K562 (cell line): ENCODE measurements at regions not wholly inside any gene's neighbourhood (a gene's known extent, or its start where the extent isn't known, plus 50 kb on each side); places are given as distances from the start of the nearest gene placed in this dataset.

ENCODE experiments used
- ATAC-seq: fragments of 200-7000 bp; cut with Tn5 transposase; 3 replicates; pipeline ENCODE4 v1.9.1; 2020; ENCODE audit warnings: moderate library complexity
- BruUV-seq: library from RNA; stranded (reverse); fragments of 400-500 nt; replicated peaks from 2 replicates; lab custom pipeline; 2021; lab: Mats Ljungman, UMichigan
- CTCF ChIA-PET: fragments of 300-600 bp; formaldehyde crosslinking; extraction: SDS; loops from one replicate; lab custom pipeline; 2021; ENCODE audit warnings: low intra/inter-chr PET ratio; lab: Yijun Ruan, JAX
- POLR2A ChIA-PET: fragments of 300-600, 350-650 bp; sonication (Branson Sonifier 250); formaldehyde crosslinking; extraction: SDS; loops from one replicate; lab custom pipeline; 2021; ENCODE audit warnings: antibody characterized with exemption, inconsistent platforms; lab: Yijun Ruan, JAX
- DNase-seq, 4 experiments: peaks; one replicate each; pipeline versions ENCODE4 v3.0.0 to v3.0.0-alpha.2; 2011 to 2018; ENCODE audit warnings: low spot score in 3 of 4, mixed read lengths in 3 of 4; ENCODE audit errors: extremely low read depth in 1 of 4
- FAIRE-seq: peaks from 2 replicates; lab custom pipeline; 2011; peaks lifted over from hg19 to GRCh38; lab: Jason Lieb, UNC
- H2AFZ ChIP-seq: 2 replicates; pipeline ENCODE4 v1.6.0; 2011; ENCODE audit warnings: low read depth, low read length, control low read depth, inconsistent platforms
- H3K27ac ChIP-seq: fragments of 200-600 bp; 3 replicates; pipeline ENCODE4 v1.8.0; 2011; ENCODE audit warnings: low read depth, mild to moderate bottlenecking, control low read depth, inconsistent platforms, low read length, moderate library complexity, mixed read lengths; ENCODE audit errors: extremely low read depth
- H3K27me3 ChIP-seq, 2 experiments: fragments of 300-600 bp in 1 of 2; 2 replicates in 1 of 2; 3 replicates in 1 of 2; pipeline versions ENCODE4 v1.6.0 to v1.8.0; 2011; ENCODE audit warnings: inconsistent platforms in 2 of 2, low read length in 2 of 2, mild to moderate bottlenecking in 1 of 2, mixed read lengths in 1 of 2, moderate library complexity in 1 of 2; ENCODE audit not compliant: control insufficient read depth in 2 of 2, insufficient read depth in 2 of 2
- H3K36me3 ChIP-seq: fragments of 300-600 bp; 3 replicates; pipeline ENCODE4 v1.8.0; 2011; ENCODE audit warnings: mild to moderate bottlenecking, low read length, inconsistent platforms; ENCODE audit not compliant: control insufficient read depth, insufficient read depth
- H3K4me1 ChIP-seq, 2 experiments: fragments of 200-600 bp in 1 of 2; replicated peaks in 1 of 2; 2 replicates in 1 of 2; 3 replicates in 1 of 2; pipeline versions ENCODE4 v1.5.1 to v1.8.0; 2011; ENCODE audit warnings: inconsistent platforms in 2 of 2, low read length in 2 of 2, mild to moderate bottlenecking in 1 of 2, mixed read lengths in 1 of 2, moderate library complexity in 1 of 2; ENCODE audit not compliant: control insufficient read depth in 2 of 2, insufficient read depth in 2 of 2
- H3K4me2 ChIP-seq: 2 replicates; pipeline ENCODE4 v1.6.1; 2011; ENCODE audit warnings: low read length, control low read depth, inconsistent platforms, mixed read lengths; ENCODE audit not compliant: insufficient read depth
- H3K4me3 ChIP-seq: fragments of 200-600 bp; sonication (generic), shearing (Covaris generic); 2 replicates; pipeline ENCODE4 v1.5.1; 2016; ENCODE audit warnings: control low read depth, inconsistent platforms
- H3K79me2 ChIP-seq: fragments of 200-600 bp; 3 replicates; pipeline ENCODE4 v1.8.0; 2011; ENCODE audit warnings: low read length, inconsistent platforms; ENCODE audit not compliant: control insufficient read depth, insufficient read depth
- H3K9ac ChIP-seq, 2 experiments: 2 replicates each; pipeline versions ENCODE4 v1.6.0 to v1.6.1; 2011; ENCODE audit warnings: low read depth in 2 of 2, low read length in 2 of 2, control low read depth in 1 of 2, inconsistent platforms in 1 of 2, mild to moderate bottlenecking in 1 of 2, mixed read lengths in 1 of 2; ENCODE audit not compliant: insufficient read depth in 1 of 2
- H3K9me1 ChIP-seq: one replicate; pipeline ENCODE4 v1.6.0; 2011; ENCODE audit warnings: inconsistent platforms, mild to moderate bottlenecking, low read length, moderate library complexity; ENCODE audit not compliant: control insufficient read depth, insufficient read depth
- H3K9me3 ChIP-seq: replicated peaks from 2 replicates; pipeline ENCODE4 v1.5.1; 2011; ENCODE audit warnings: low read depth, low read length, inconsistent platforms; ENCODE audit not compliant: control insufficient read depth, insufficient read depth
- H4K20me1 ChIP-seq: replicated peaks from 2 replicates; pipeline ENCODE4 v1.6.1; 2011; ENCODE audit warnings: low read length, inconsistent platforms, mixed read lengths; ENCODE audit not compliant: control insufficient read depth, insufficient read depth
- CHCHD3 ChIP-seq: fragments of 250-450 bp; sonication (Bioruptor Pico); IDR thresholded peaks from 2 replicates; pipeline ENCODE4 v2.1.2; 2022; ENCODE audit warnings: mild to moderate bottlenecking
- CLOCK ChIP-seq: fragments of 250-450 bp; sonication (Bioruptor Pico); IDR thresholded peaks from 2 replicates; pipeline ENCODE4 v1.4.0; 2020; ENCODE audit warnings: mild to moderate bottlenecking, moderate library complexity, borderline replicate concordance
- KDM2B ChIP-seq: fragments of 250-450 bp; sonication (Bioruptor Pico); IDR thresholded peaks from 2 replicates; pipeline ENCODE4 v1.8.0; 2021; ENCODE audit warnings: mild to moderate bottlenecking, moderate library complexity
- NFIC ChIP-seq: fragments of 450-650 bp; IDR thresholded peaks from 2 replicates; pipeline ENCODE4 v1.6.1; 2017; ENCODE audit warnings: mild to moderate bottlenecking, inconsistent platforms
- PHF21A ChIP-seq: fragments of 450-650 bp; IDR thresholded peaks from 2 replicates; pipeline ENCODE4 v1.6.1; 2017; ENCODE audit warnings: low read depth, borderline replicate concordance
- POLR3A ChIP-seq: IDR thresholded peaks from 2 replicates; pipeline ENCODE4 v1.6.1; 2011; ENCODE audit warnings: borderline replicate concordance, mild to moderate bottlenecking, moderate library complexity; ENCODE audit not compliant: insufficient read length, insufficient read depth; ENCODE audit errors: extremely low read depth
- RBM25 ChIP-seq: fragments of 200-400 bp; formaldehyde crosslinking; IDR thresholded peaks from 2 replicates; pipeline ENCODE4 v1.6.1; 2018; ENCODE audit warnings: low read length, low read depth, moderate library complexity; ENCODE audit not compliant: severe bottlenecking
- TRIM25 ChIP-seq: fragments of 450-650 bp; IDR thresholded peaks from 2 replicates; pipeline ENCODE4 v1.7.0; 2016; ENCODE audit warnings: borderline replicate concordance
- ZKSCAN1 ChIP-seq: fragments of 150-350 bp; IDR thresholded peaks from 2 replicates; pipeline ENCODE4 v1.6.1; 2016; ENCODE audit warnings: low read depth, low read length
- ZNF140 ChIP-seq: fragments of 250-450 bp; sonication (Bioruptor Pico); IDR thresholded peaks from 2 replicates; pipeline ENCODE4 v1.8.0; 2021; ENCODE audit warnings: moderate library complexity, mild to moderate bottlenecking, inconsistent platforms
- ZNF239 ChIP-seq: fragments of 250-450 bp; sonication (Bioruptor Pico); IDR thresholded peaks from 2 replicates; pipeline ENCODE4 v1.4.0; 2020; ENCODE audit warnings: mild to moderate bottlenecking
- ZNF408 ChIP-seq: fragments of 250-450 bp; sonication (Bioruptor Pico); IDR thresholded peaks from 2 replicates; pipeline ENCODE4 v1.4.0; 2020; ENCODE audit warnings: low read depth, mild to moderate bottlenecking, moderate library complexity
- WGBS: fragments of 100-300 bp; shearing (Covaris generic); methylation state at CpG from one replicate; pipeline ENCODE4 v1.1.6; 2016; ENCODE audit warnings: low coverage, mixed read lengths; ENCODE audit not compliant: insufficient coverage; ENCODE audit errors: missing lambda C conversion rate; 5-methylcytosine and 5-hydroxymethylcytosine counted together
- in situ Hi-C: fragments of 300-500 bp; cut with MboI; formaldehyde crosslinking; loops from 4 replicates; pipeline ENCODE4 v1.15.0; 2018; ENCODE audit warnings: inconsistent platforms, mixed read lengths
- intact Hi-C: fragments of 100-400 bp; cut with micrococcal nuclease; formaldehyde crosslinking; loops from 2 replicates; pipeline ENCODE4 v1.14.2; 2022

DNA sequence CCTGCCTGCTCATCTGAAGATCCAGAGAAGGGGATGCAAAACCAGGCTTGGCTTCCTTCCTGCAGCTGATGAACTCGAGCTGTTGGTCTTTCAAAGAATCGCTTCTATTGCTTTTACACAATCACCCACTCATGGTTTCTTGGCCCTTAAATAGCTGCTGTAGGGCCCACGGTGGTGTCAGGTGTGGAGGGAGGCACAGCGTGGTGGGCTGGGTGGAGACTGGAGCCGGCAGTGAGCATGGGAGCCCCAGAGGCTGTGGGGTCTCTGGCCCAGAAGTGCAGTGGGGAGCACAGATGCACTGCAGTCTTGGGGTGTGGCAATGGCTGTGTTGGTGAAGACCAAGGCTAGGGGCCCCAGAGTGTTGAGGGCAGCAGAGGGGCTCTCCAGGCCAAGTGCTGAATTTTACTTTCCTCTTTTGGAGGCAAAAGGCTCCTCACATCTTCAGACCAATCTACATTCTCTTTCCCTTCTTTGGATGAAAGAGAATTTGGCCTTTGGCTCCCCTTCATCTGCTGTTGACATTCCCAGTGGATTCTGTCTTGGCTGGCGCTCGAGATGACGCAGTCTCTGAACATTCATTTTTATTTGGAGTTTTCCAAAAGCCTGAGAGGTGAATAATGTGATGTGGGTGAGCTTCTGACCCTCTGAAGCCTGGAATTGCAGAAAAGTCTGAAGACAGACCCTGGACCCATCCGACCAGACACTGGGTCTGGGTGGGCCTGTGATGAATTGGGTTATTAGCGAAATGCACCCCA is 70.1 kb upstream of the ASB18 start (continued):
- TF ChIP-seq ZNF408 (CRISPR knock-in tag) = no peak

- no peaks in the 10 kb centered on the region for H4K20me1 ChIP-seq
- no peak overlapping the region for H3K4me3 ChIP-seq
- H3K9me3 ChIP-seq = no peaks in the 10 kb centered on the region
- BruUV-seq = no TSS peak
- H3K4me1 ChIP-seq = no peaks in the 10 kb centered on the region
- H3K9me1 ChIP-seq = no peaks in the 10 kb centered on the region
- in situ Hi-C loops (no loop called here), intact Hi-C loops (no loop called here)
- no peaks in the 10 kb centered on the region for H3K36me3 ChIP-seq
- 3% methylated on average over 17 of the region's 19 CpGs for WGBS
- POLR2A ChIA-PET = interaction anchor here (0.7 kb wide), 1 partner anchor 13 kb away, joined by 3 read pairs; no protein-coding TSS in a partner anchor
- DNase-seq = no peak
- no peak overlapping the region for H2AFZ ChIP-seq
- FAIRE-seq = no peak
- H3K9ac ChIP-seq = no peak overlapping the region
- no peak overlapping the region for H3K27ac ChIP-seq
- CTCF ChIA-PET = no interaction called here
- ATAC-seq = no peak
- no peaks in the 10 kb centered on the region for H3K79me2 ChIP-seq
- no peak overlapping the region for H3K4me2 ChIP-seq
- peaks cover 0 to 42% of the 10 kb centered on the region in 2 experiments for H3K27me3 ChIP-seq
- no peak for TF ChIP-seq KDM2B
- no peak for TF ChIP-seq ZNF239 (CRISPR knock-in tag)
- TF ChIP-seq ZKSCAN1 = no peak
- TF ChIP-seq NFIC = no peak
- TF ChIP-seq POLR3A = no peak
- TF ChIP-seq PHF21A = no peak
- TF ChIP-seq CHCHD3 (CRISPR knock-in tag) = no peak
- no peak for TF ChIP-seq CLOCK (CRISPR knock-in tag)
- TF ChIP-seq ZNF140 (CRISPR knock-in tag) = no peak
- TF ChIP-seq RBM25 = no peak
- TF ChIP-seq TRIM25 = no peak
These were observed 71.7 kb upstream of the ASB18 start for GRCh38 chr2:236335696-236336574.
